LNCaP clone FGC (cell line): ENCODE measurements at regions not wholly inside any gene's neighbourhood (a gene's known extent, or its start where the extent isn't known, plus 50 kb on each side); places are given as distances from the start of the nearest gene placed in this dataset.

Experiments
- DNase-seq: peaks from one replicate; pipeline ENCODE4 v3.0.0-alpha.2; 2011; ENCODE audit warnings: low read depth
- H3K4me3 ChIP-seq: 2 replicates; pipeline ENCODE4 v1.5.1; 2011; ENCODE audit warnings: mild to moderate bottlenecking, low read depth, low read length, control low read depth
- CTCF ChIP-seq: IDR thresholded peaks from 2 replicates; pipeline ENCODE4 v1.5.1; 2012; ENCODE audit warnings: mild to moderate bottlenecking; ENCODE audit not compliant: control insufficient read depth, insufficient read depth; ENCODE audit errors: extremely low read depth

DNA sequence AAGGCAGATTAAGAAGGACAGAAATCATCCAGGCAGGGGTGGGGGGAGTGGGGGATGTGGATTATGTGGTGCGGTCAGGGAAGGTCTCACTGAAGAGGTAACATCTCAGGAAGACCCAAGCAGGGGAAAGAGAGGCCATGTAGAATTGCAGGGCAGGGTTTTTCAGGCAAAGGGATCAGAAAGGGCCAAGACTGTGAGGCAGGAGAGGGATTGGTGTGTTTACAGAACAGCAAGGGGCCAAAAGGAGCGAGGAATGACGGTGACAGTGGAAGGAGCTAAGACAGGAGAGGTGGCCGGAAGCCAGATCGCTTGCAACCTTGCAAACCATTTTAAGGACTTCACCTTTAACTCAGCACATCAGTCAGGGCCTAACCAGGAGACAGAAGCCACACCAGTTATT is 535.4 kb upstream of the JARID2 start:
- DNase-seq = no peak
- H3K4me3 ChIP-seq = no peak overlapping the region
- TF ChIP-seq CTCF = no peak

DNA sequence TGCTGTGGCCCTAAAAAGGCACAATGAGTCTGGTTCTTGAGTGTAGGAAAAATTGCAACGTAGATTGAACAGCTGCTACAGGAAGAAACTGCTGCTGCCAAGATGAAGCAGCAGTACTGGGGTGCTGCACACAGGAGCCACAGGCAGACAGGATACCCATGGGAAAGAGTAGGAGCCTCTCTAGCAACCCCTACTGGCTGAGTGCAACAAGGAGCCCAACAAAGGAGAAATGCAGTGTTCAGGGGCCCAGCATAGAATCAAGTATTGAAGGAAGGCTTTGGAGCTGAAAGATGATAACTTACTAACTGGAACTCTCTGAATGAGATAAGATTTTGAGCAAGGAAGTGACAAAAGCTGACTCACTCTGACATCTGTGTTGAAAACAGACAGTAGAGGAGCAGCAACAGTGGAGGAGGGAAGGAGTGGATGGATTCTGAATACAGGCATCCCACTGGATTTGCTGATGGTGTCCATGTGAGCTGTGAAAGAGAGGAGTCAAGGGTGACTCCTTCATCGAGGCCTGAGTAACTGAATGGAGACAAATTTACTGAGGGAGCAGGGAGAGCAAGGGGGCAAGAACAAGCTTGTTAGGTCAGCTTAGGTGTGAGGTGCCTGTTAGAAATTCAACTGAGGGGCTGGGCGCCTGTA is 534.7 kb upstream of the JARID2 start:
- no peak overlapping the region for H3K4me3 ChIP-seq
- peak; percentile 35; the same call in 1 of the 2 replicates for TF ChIP-seq CTCF
- DNase-seq = no peak

- DNase-seq = no peak
- no peak overlapping the region for H3K4me3 ChIP-seq
- no peak for TF ChIP-seq CTCF
Observed at GRCh38 chr6:14711704-14712379, 534.0 kb upstream of the JARID2 start.

DNA sequence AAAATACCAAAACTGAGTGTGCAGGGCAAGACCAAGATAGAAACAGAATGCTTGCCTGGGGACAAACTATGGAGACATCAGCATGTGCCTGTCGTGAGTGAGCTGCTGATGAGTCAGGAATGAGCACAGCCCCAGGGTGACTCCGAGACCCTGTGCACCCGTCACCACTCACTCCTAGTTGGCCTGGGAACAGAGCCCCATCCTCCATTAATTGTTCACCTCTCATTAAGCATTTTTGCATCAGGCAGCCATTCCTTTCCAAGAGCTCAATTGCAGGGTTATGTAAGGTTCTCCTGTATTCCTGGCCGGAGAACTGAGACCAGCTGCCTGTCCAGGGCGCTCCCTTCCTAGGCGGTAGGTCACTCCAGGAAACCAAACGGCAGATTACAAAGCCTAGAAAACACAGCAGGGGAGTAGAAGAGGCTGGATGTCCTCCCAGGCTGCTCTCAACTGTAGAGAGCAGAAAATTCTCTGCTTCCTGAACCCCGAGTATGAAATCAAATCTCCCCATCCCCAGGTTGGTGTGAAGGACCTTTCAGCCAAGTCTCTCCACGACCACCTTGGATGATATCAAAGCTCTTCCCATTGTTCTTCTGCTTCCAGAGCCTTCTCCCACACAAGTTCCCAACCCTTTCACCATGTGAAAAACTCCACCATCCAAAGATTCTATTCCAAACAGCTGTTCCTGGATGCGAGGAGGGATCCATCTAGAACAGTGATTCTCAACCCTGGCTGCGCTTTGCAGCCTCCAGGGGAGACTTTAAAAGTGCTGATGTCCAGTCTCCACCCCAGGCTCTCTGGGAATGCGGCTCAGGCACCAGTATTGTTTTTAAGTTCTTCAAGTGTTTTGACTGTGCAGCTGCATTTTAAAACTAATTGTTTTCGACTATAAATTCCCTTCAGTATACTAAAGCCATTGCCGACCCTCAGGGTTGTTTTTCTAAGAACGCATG is 532.6 kb upstream of the JARID2 start:
- DNase-seq = no peak
- TF ChIP-seq CTCF = no peak
- no peak overlapping the region for H3K4me3 ChIP-seq

GRCh38 chr6:14713966-14714631 is 531.8 kb upstream of the JARID2 start:
- TF ChIP-seq CTCF = no peak
- H3K4me3 ChIP-seq = no peak overlapping the region
- no peak for DNase-seq

- H3K4me3 ChIP-seq = no peak overlapping the region
- TF ChIP-seq CTCF = no peak
- DNase-seq = no peak
Observed at GRCh38 chr6:14715076-14715475, 530.8 kb upstream of the JARID2 start.
